BJ (cell line): ENCODE measurements at regions not wholly inside any gene's neighbourhood (a gene's known extent, or its start where the extent isn't known, plus 50 kb on each side); places are given as distances from the start of the nearest gene placed in this dataset.

ENCODE experiments used
- CTCF ChIA-PET: fragments of 350-600 bp; formaldehyde crosslinking; extraction: SDS; loops from one replicate; lab custom pipeline; 2021; ENCODE audit warnings: antibody characterized with exemption, inconsistent platforms; lab: Yijun Ruan, JAX
- POLR2A ChIA-PET: fragments of 300-600 bp; sonication (Branson Sonifier 250); formaldehyde crosslinking; extraction: SDS; loops from one replicate; lab custom pipeline; 2021; ENCODE audit warnings: antibody characterized with exemption; lab: Charles Lee
- DNase-seq: peaks from one replicate; pipeline ENCODE4 v3.0.0-alpha.2; 2011; ENCODE audit warnings: low read depth
- H3K27me3 ChIP-seq: 2 replicates; pipeline ENCODE4 v1.6.0; 2011; ENCODE audit warnings: low read length; ENCODE audit not compliant: control insufficient read depth, insufficient read depth
- H3K36me3 ChIP-seq: 2 replicates; pipeline ENCODE4 v1.5.1; 2011; ENCODE audit warnings: low read length; ENCODE audit not compliant: control insufficient read depth, insufficient read depth
- H3K4me3 ChIP-seq: 2 replicates; pipeline ENCODE4 v1.5.1; 2011; ENCODE audit warnings: low read depth, mild to moderate bottlenecking, control low read depth, low read length
- CTCF ChIP-seq: IDR thresholded peaks from 2 replicates; pipeline ENCODE4 v1.5.1; 2011; ENCODE audit warnings: low read depth, mild to moderate bottlenecking, control low read depth, inconsistent platforms, low read length, moderate library complexity; ENCODE audit not compliant: insufficient read depth

GRCh38 chr4:45346816-45347435 lies 620.6 kb upstream of the GNPDA2 start:
- no peaks in the 10 kb centered on the region for H3K27me3 ChIP-seq
- CTCF ChIA-PET, result no interaction called here
- no peaks in the 10 kb centered on the region for H3K36me3 ChIP-seq
- no peak overlapping the region for H3K4me3 ChIP-seq
- POLR2A ChIA-PET, result no interaction called here
- no peak for DNase-seq
- TF ChIP-seq CTCF, result no peak

- CTCF ChIA-PET, result no interaction called here
Observed at GRCh38 chr4:45345558-45345957, 619.2 kb upstream of the GNPDA2 start.

GRCh38 chr4:45331802-45332201 lies 605.4 kb upstream of the GNPDA2 start:
- Histone ChIP-seq H3K27me3 (no peaks in the 10 kb centered on the region), H3K36me3 (no peaks in the 10 kb centered on the region), H3K4me3 (no peak overlapping the region)
- ChIA-PET CTCF (no interaction called here), POLR2A (no interaction called here)
- DNase-seq, result no peak
- TF ChIP-seq CTCF, result no peak

More at GRCh38 chr4:45345558-45345957, 619.2 kb upstream of the GNPDA2 start:
- Histone ChIP-seq H3K36me3 (no peaks in the 10 kb centered on the region), H3K27me3 (no peaks in the 10 kb centered on the region), H3K4me3 (no peak overlapping the region)
- no peak for TF ChIP-seq CTCF
- DNase-seq, result no peak
- POLR2A ChIA-PET, result no interaction called here

- POLR2A ChIA-PET, result no interaction called here
- no peak for DNase-seq
- CTCF ChIA-PET, result no interaction called here
- no peak for TF ChIP-seq CTCF
- Histone ChIP-seq H3K27me3 (no peaks in the 10 kb centered on the region), H3K36me3 (no peaks in the 10 kb centered on the region), H3K4me3 (no peak overlapping the region)
Observed at GRCh38 chr4:45327544-45327943, 601.2 kb upstream of the GNPDA2 start.

GRCh38 chr4:45324455-45325417 lies 598.4 kb upstream of the GNPDA2 start:
- TF ChIP-seq CTCF, result no peak
- CTCF ChIA-PET, result no interaction called here
- POLR2A ChIA-PET, result no interaction called here
- DNase-seq, result no peak
- H3K4me3 ChIP-seq, result no peak overlapping the region
- no peaks in the 10 kb centered on the region for H3K36me3 ChIP-seq
- no peaks in the 10 kb centered on the region for H3K27me3 ChIP-seq
